HEK293T (cell line): ENCODE measurements at regions not wholly inside any gene's neighbourhood (a gene's known extent, or its start where the extent isn't known, plus 50 kb on each side); places are given as distances from the start of the nearest gene placed in this dataset.

Experiments used
- BHLHE40 ChIP-seq: fragments of 450-650 bp; IDR thresholded peaks from 2 replicates; pipeline ENCODE4 v1.6.1; 2016; ENCODE audit warnings: mild to moderate bottlenecking, moderate library complexity, borderline replicate concordance
- SP1 ChIP-seq: fragments of 450-650 bp; IDR thresholded peaks from 2 replicates; pipeline ENCODE4 v1.6.1; 2017

DNA sequence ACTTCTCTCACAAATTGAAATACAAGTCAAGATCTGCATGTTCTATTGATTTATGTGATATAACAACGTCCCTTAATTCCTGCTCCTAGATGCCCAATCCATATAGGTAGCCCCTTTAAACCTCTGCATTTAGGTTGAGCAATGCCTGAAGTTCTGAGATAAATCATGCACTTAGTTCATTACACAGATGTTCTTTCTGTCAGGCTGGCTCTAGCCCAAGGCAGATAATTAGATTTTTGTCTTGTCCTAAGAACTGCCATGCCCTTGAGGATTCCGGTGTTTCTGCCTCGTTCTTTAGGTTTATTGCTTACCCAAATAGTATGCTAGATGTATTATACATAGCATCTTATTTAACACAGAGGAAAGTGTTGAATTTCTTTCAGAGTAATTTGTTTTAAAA is 143.1 kb downstream of the TRAM1L1 start:
- no peak for TF ChIP-seq SP1
- TF ChIP-seq BHLHE40 = no peak
